HCT116 (cell line): ENCODE measurements at regions not wholly inside any gene's neighbourhood (a gene's known extent, or its start where the extent isn't known, plus 50 kb on each side); places are given as distances from the start of the nearest gene placed in this dataset.

Experiments used
- ATAC-seq: fragments of 200-7000 bp; cut with Tn5 transposase; 2 replicates; pipeline ENCODE4 v1.9.1; 2020; ENCODE audit warnings: mild to moderate bottlenecking, moderate library complexity
- BruUV-seq: library from RNA; stranded (reverse); fragments of 400-500 nt; replicated peaks from 2 replicates; lab custom pipeline; 2021; lab: Mats Ljungman, UMichigan
- CTCF ChIA-PET: fragments of 300-600 bp; sonication (Branson Sonifier 250); formaldehyde crosslinking; loops from one replicate; lab custom pipeline; 2021; ENCODE audit warnings: antibody characterized with exemption; lab: Charles Lee
- POLR2A ChIA-PET: fragments of 300-600, 350-600 bp; sonication (Branson Sonifier 250); formaldehyde crosslinking; loops from one replicate; lab custom pipeline; 2021; ENCODE audit warnings: antibody characterized with exemption; lab: Charles Lee
- RAD21 ChIA-PET, 2 experiments: fragments of 300-600 bp; sonication (Branson Sonifier 250); formaldehyde crosslinking; loops; one replicate each; lab custom pipeline; 2023; ENCODE audit warnings: low total read pairs in 2 of 2; ENCODE audit not compliant: uncharacterized antibody in 2 of 2, unreplicated experiment in 2 of 2, low non-redundant PET in 1 of 2; lab: Charles Lee
- DNase-seq: peaks from one replicate; pipeline ENCODE4 v3.0.0-alpha.2; 2010; ENCODE audit warnings: low read depth, low spot score
- H2AFZ ChIP-seq: fragments of 200-600 bp; shearing (Covaris generic), sonication (generic); 2 replicates; pipeline ENCODE4 v1.6.1; 2017; ENCODE audit warnings: low read depth, mixed run types, mixed read lengths, antibody characterized with exemption, low read length; ENCODE audit not compliant: poor library complexity, severe bottlenecking
- H3K27ac ChIP-seq: 2 replicates; pipeline ENCODE4 v1.5.1; 2012; ENCODE audit warnings: low read depth, low read length
- H3K27me3 ChIP-seq: fragments of 200-600 bp; sonication (generic); 2 replicates; pipeline ENCODE4 v1.6.1; 2016; ENCODE audit warnings: mixed run types, low read length, mixed read lengths; ENCODE audit not compliant: insufficient read depth
- H3K36me3 ChIP-seq, 2 experiments: fragments of 200-500 bp in 1 of 2; fragments of 200-600 bp in 1 of 2; sonication (Bioruptor generic) in 1 of 2; sonication (generic) in 1 of 2; 2 replicates each; pipeline versions ENCODE4 v1.5.1 to v1.6.1; 2014 to 2016; ENCODE audit warnings: low read length in 2 of 2, inconsistent platforms in 1 of 2, mixed read lengths in 1 of 2, mixed run types in 1 of 2; ENCODE audit not compliant: insufficient read depth in 2 of 2, control insufficient read depth in 1 of 2
- H3K4me1 ChIP-seq, 2 experiments: fragments of 200-600 bp in 1 of 2; sonication (generic) in 1 of 2; 2 replicates each; pipeline versions ENCODE4 v1.5.1 to v1.6.1; 2012 to 2017; ENCODE audit warnings: low read length in 2 of 2, inconsistent platforms in 1 of 2, mild to moderate bottlenecking in 1 of 2, mixed read lengths in 1 of 2, mixed run types in 1 of 2, moderate library complexity in 1 of 2; ENCODE audit not compliant: insufficient read depth in 2 of 2, control insufficient read depth in 1 of 2
- H3K4me2 ChIP-seq: fragments of 200-600 bp; sonication (generic); 2 replicates; pipeline ENCODE4 v1.6.1; 2017; ENCODE audit warnings: mixed run types, low read length, mixed read lengths
- H3K4me3 ChIP-seq, 2 experiments: fragments of 200-600 bp in 1 of 2; sonication (generic) in 1 of 2; replicated peaks in 1 of 2; 2 replicates each; pipeline ENCODE4 v1.5.1; 2011 to 2016; ENCODE audit warnings: low read length in 2 of 2, control low read depth in 1 of 2, low read depth in 1 of 2, mild to moderate bottlenecking in 1 of 2, mixed read lengths in 1 of 2, mixed run types in 1 of 2
- H3K79me2 ChIP-seq: fragments of 200-600 bp; sonication (generic); 2 replicates; pipeline ENCODE4 v1.6.1; 2017; ENCODE audit warnings: mild to moderate bottlenecking, mixed run types, low read length, moderate library complexity, mixed read lengths; ENCODE audit not compliant: insufficient read depth
- H3K9ac ChIP-seq: fragments of 200-600 bp; sonication (generic); 2 replicates; pipeline ENCODE4 v1.6.1; 2016; ENCODE audit warnings: low read length, mixed read lengths
- H3K9me2 ChIP-seq: fragments of 200-600 bp; sonication (generic), shearing (Covaris generic); 2 replicates; pipeline ENCODE4 v1.6.1; 2017; ENCODE audit warnings: mixed run types, mild to moderate bottlenecking, moderate library complexity; ENCODE audit not compliant: insufficient read depth
- H3K9me3 ChIP-seq, 2 experiments: fragments of 200-500 bp in 1 of 2; fragments of 200-600 bp in 1 of 2; sonication (Bioruptor generic) in 1 of 2; sonication (generic) in 1 of 2; 2 replicates each; pipeline ENCODE4 v1.6.1; 2014 to 2017; ENCODE audit warnings: low read length in 2 of 2, mixed read lengths in 2 of 2, inconsistent platforms in 1 of 2, low read depth in 1 of 2, mild to moderate bottlenecking in 1 of 2, mixed run types in 1 of 2, moderate library complexity in 1 of 2; ENCODE audit not compliant: control insufficient read depth in 1 of 2, insufficient read depth in 1 of 2
- H4K20me1 ChIP-seq: fragments of 200-600 bp; sonication (generic), shearing (Covaris generic); 2 replicates; pipeline ENCODE4 v1.6.1; 2017; ENCODE audit warnings: mixed run types, mild to moderate bottlenecking, moderate library complexity; ENCODE audit not compliant: insufficient read depth
- SRF ChIP-seq: IDR thresholded peaks from 2 replicates; pipeline ENCODE4 v1.6.1; 2012; ENCODE audit warnings: low read depth
- YY1 ChIP-seq: IDR thresholded peaks from 2 replicates; pipeline ENCODE4 v1.6.1; 2011; ENCODE audit warnings: low read length, low read depth, moderate library complexity, mild to moderate bottlenecking; ENCODE audit not compliant: insufficient replicate concordance; ENCODE audit errors: extremely low read depth
- intact Hi-C: fragments of 100-400 bp; cut with micrococcal nuclease; formaldehyde crosslinking; loops from 2 replicates; pipeline ENCODE4 v1.10.0; 2022
- TF ChIP-seq, protein P1 (sequence below), 3 experiments: fragments of 200-600 bp in 1 of 3; sonication (generic) in 1 of 3; IDR thresholded peaks in 2 of 3; conservative IDR thresholded peaks in 1 of 3; 2 replicates each; pipeline ENCODE4 v1.5.1; 2012 to 2017; ENCODE audit warnings: low read depth in 2 of 3, low read length in 2 of 3, antibody characterized with exemption in 1 of 3, borderline replicate concordance in 1 of 3, control low read depth in 1 of 3, mild to moderate bottlenecking in 1 of 3, mixed read lengths in 1 of 3, mixed run types in 1 of 3, moderate library complexity in 1 of 3; ENCODE audit not compliant: insufficient read depth in 1 of 3
- TF ChIP-seq, protein P2 (sequence below): IDR thresholded peaks from 2 replicates; pipeline ENCODE4 v1.6.1; 2012
- TF ChIP-seq, protein P3 (sequence below): IDR thresholded peaks from 2 replicates; pipeline ENCODE4 v1.6.1; 2012; ENCODE audit warnings: low read depth

DNA sequence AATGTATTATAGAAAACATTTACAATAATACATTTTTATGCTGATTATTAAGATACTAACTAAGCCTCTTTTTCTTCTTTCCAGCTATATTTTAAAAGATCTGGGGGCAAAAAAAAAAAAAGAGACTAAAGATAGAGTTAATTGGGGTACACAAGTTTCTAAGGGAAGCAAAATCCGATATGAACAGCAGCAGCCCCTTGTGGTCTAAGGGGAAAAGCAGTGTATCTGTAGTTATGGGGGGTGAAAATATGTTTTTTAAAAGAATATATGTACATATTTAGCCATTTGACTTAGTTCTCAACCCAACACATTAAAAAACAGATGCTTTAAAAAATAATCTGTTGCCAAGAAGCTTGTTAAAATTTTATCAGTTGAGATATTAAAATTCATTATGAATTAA lies 134.3 kb upstream of the POU5F2 start:
- Histone ChIP-seq H3K9me3 (no peaks in the 10 kb centered on the region), H3K9me2 (no peaks in the 10 kb centered on the region), H3K4me1 (no peaks in the 10 kb centered on the region; a peak in 1 of 4 replicates), H2AFZ (no peak overlapping the region), H3K9ac (no peak overlapping the region), H3K27me3 (no peaks in the 10 kb centered on the region), H3K36me3 (no peaks in the 10 kb centered on the region), H4K20me1 (no peaks in the 10 kb centered on the region), H3K4me3 (no peak overlapping the region), H3K79me2 (no peaks in the 10 kb centered on the region), H3K27ac (no peak overlapping the region), H3K4me2 (no peak overlapping the region)
- TF ChIP-seq, protein P1, sequence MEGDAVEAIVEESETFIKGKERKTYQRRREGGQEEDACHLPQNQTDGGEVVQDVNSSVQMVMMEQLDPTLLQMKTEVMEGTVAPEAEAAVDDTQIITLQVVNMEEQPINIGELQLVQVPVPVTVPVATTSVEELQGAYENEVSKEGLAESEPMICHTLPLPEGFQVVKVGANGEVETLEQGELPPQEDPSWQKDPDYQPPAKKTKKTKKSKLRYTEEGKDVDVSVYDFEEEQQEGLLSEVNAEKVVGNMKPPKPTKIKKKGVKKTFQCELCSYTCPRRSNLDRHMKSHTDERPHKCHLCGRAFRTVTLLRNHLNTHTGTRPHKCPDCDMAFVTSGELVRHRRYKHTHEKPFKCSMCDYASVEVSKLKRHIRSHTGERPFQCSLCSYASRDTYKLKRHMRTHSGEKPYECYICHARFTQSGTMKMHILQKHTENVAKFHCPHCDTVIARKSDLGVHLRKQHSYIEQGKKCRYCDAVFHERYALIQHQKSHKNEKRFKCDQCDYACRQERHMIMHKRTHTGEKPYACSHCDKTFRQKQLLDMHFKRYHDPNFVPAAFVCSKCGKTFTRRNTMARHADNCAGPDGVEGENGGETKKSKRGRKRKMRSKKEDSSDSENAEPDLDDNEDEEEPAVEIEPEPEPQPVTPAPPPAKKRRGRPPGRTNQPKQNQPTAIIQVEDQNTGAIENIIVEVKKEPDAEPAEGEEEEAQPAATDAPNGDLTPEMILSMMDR (IDR thresholded peaks at IDR 0.05 in 2 of 3, conservative IDR thresholded peaks at IDR 0.05 in 1 of 3; ENCODE audit: borderline replicate concordance in 1 of 3, insufficient read depth in 1 of 3, low read depth in 2 of 3, low read length in 2 of 3): peak in 2 of 3 experiments; percentile 24; a peak in 2 of 6 replicates
- TF ChIP-seq, protein P2, sequence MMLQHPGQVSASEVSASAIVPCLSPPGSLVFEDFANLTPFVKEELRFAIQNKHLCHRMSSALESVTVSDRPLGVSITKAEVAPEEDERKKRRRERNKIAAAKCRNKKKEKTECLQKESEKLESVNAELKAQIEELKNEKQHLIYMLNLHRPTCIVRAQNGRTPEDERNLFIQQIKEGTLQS: no peak
- ChIA-PET RAD21 (no interaction called here), CTCF (interaction anchor here (1.3 kb wide), 1 partner anchor 862 kb away, joined by 3 read pairs; no protein-coding TSS in a partner anchor), POLR2A (no interaction called here)
- no peak for DNase-seq
- intact Hi-C loops: no loop called here
- no peak for ATAC-seq
- no TSS peak for BruUV-seq

DNA sequence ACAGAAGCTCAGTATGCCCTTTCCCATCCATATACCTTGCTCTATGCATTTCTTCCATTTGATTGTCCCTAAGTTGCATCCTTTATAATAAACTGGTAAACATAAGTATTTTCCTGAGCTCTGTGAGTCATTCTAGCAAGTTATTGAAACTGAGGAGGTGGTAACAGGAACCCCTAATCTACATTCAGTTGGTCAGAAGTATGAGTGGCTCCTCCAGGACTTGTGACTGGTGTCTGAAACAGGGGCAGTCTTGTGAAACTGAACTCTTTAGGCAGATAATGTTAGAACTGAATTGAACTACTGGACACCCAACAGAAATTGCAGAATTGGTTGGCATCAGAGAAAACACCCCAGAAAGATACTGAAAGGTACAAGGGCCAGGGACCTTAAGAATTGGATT lies 133.1 kb upstream of the POU5F2 start:
- H3K4me2 ChIP-seq: no peak overlapping the region
- no peaks in the 10 kb centered on the region for H3K9me2 ChIP-seq
- TF ChIP-seq YY1 (no peak), SRF (no peak)
- TF ChIP-seq, protein P3, sequence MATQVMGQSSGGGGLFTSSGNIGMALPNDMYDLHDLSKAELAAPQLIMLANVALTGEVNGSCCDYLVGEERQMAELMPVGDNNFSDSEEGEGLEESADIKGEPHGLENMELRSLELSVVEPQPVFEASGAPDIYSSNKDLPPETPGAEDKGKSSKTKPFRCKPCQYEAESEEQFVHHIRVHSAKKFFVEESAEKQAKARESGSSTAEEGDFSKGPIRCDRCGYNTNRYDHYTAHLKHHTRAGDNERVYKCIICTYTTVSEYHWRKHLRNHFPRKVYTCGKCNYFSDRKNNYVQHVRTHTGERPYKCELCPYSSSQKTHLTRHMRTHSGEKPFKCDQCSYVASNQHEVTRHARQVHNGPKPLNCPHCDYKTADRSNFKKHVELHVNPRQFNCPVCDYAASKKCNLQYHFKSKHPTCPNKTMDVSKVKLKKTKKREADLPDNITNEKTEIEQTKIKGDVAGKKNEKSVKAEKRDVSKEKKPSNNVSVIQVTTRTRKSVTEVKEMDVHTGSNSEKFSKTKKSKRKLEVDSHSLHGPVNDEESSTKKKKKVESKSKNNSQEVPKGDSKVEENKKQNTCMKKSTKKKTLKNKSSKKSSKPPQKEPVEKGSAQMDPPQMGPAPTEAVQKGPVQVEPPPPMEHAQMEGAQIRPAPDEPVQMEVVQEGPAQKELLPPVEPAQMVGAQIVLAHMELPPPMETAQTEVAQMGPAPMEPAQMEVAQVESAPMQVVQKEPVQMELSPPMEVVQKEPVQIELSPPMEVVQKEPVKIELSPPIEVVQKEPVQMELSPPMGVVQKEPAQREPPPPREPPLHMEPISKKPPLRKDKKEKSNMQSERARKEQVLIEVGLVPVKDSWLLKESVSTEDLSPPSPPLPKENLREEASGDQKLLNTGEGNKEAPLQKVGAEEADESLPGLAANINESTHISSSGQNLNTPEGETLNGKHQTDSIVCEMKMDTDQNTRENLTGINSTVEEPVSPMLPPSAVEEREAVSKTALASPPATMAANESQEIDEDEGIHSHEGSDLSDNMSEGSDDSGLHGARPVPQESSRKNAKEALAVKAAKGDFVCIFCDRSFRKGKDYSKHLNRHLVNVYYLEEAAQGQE: no peak
- H3K27me3 ChIP-seq: no peaks in the 10 kb centered on the region
- ATAC-seq (no peak), DNase-seq (no peak)
- H3K4me1 ChIP-seq: no peaks in the 10 kb centered on the region; a peak in 1 of 4 replicates
- ChIA-PET POLR2A (no interaction called here), CTCF (no interaction called here), RAD21 (no interaction called here)
- H3K9me3 ChIP-seq: no peaks in the 10 kb centered on the region
- no peaks in the 10 kb centered on the region for H4K20me1 ChIP-seq
- H3K9ac ChIP-seq: no peak overlapping the region
- H3K27ac ChIP-seq: no peak overlapping the region
- intact Hi-C loops: no loop called here
- H3K4me3 ChIP-seq: no peak overlapping the region
- no TSS peak for BruUV-seq
- no peak overlapping the region for H2AFZ ChIP-seq
- H3K79me2 ChIP-seq: no peaks in the 10 kb centered on the region
- H3K36me3 ChIP-seq: no peaks in the 10 kb centered on the region
